ENCODE measurements at regions not wholly inside any gene's neighbourhood (a gene's known extent, or its start where the extent isn't known, plus 50 kb on each side); places are given as distances from the start of the nearest gene placed in this dataset.

DNA sequence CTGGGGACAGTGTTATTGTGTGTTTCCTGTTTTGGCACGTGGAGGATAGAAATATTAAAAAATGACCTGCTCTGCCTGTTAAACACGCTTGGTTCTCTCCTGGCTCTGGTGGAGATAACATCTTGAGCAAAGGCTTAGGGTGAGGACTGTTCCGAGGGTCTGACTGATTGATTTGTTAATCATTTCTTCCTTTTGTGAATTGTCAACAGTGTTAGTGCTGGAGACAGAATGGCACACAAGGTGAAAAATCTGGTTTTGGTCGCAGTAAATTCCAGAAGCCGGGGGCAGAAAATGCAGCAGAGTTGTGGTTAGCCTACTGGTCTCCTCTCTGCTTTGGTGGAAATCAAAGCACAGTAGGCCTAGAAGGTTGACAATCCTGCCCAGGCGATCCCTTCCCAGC is 163.6 kb downstream of the FGF9 start:
- TF ChIP-seq, protein P1, sequence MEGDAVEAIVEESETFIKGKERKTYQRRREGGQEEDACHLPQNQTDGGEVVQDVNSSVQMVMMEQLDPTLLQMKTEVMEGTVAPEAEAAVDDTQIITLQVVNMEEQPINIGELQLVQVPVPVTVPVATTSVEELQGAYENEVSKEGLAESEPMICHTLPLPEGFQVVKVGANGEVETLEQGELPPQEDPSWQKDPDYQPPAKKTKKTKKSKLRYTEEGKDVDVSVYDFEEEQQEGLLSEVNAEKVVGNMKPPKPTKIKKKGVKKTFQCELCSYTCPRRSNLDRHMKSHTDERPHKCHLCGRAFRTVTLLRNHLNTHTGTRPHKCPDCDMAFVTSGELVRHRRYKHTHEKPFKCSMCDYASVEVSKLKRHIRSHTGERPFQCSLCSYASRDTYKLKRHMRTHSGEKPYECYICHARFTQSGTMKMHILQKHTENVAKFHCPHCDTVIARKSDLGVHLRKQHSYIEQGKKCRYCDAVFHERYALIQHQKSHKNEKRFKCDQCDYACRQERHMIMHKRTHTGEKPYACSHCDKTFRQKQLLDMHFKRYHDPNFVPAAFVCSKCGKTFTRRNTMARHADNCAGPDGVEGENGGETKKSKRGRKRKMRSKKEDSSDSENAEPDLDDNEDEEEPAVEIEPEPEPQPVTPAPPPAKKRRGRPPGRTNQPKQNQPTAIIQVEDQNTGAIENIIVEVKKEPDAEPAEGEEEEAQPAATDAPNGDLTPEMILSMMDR (conservative IDR thresholded peaks at IDR 0.05), result no peak
- TF ChIP-seq EZH2 (IDR thresholded peaks at IDR 0.05; ENCODE audit: low read depth), result no peak
